Endothelial cell of umbilical vein (primary cell): ENCODE measurements at regions not wholly inside any gene's neighbourhood (a gene's known extent, or its start where the extent isn't known, plus 50 kb on each side); places are given as distances from the start of the nearest gene placed in this dataset.

Source experiments
- BruUV-seq: library from RNA; stranded (reverse); fragments of 400-500 nt; replicated peaks from 2 replicates; lab custom pipeline; 2021; lab: Mats Ljungman, UMichigan
- CTCF ChIA-PET: fragments of 300-600, 350-600 bp; sonication (Branson Sonifier 250); formaldehyde crosslinking; loops from one replicate; lab custom pipeline; 2021; ENCODE audit warnings: antibody characterized with exemption, inconsistent platforms; lab: Charles Lee
- POLR2A ChIA-PET: fragments of 300-600, 350-600 bp; sonication (Branson Sonifier 250); formaldehyde crosslinking; loops from one replicate; lab custom pipeline; 2021; ENCODE audit warnings: antibody characterized with exemption, inconsistent platforms; lab: Charles Lee
- DNase-seq: peaks from one replicate; pipeline ENCODE4 v3.0.0-alpha.2; 2011; ENCODE audit warnings: low read depth, low spot score
- FAIRE-seq: peaks from 2 replicates; lab custom pipeline; 2011; peaks lifted over from hg19 to GRCh38; lab: Jason Lieb, UNC
- H2AFZ ChIP-seq: 2 replicates; pipeline ENCODE4 v1.6.0; 2012; ENCODE audit warnings: low read depth, low read length, control low read depth, inconsistent platforms
- H3K27ac ChIP-seq: 2 replicates; pipeline ENCODE4 v1.5.1; 2011; ENCODE audit warnings: low read depth, mild to moderate bottlenecking, control low read depth, low read length, moderate library complexity; ENCODE audit not compliant: insufficient read depth
- H3K27me3 ChIP-seq, 2 experiments: 2 replicates each; pipeline versions ENCODE4 v1.6.0 to v1.6.1; 2011; ENCODE audit warnings: low read length in 2 of 2, mixed read lengths in 1 of 2; ENCODE audit not compliant: control insufficient read depth in 2 of 2, insufficient read depth in 2 of 2
- H3K36me3 ChIP-seq, 2 experiments: 2 replicates in 1 of 2; 3 replicates in 1 of 2; pipeline ENCODE4 v1.5.1; 2011; ENCODE audit warnings: low read length in 2 of 2, mild to moderate bottlenecking in 1 of 2, moderate library complexity in 1 of 2; ENCODE audit not compliant: control insufficient read depth in 2 of 2, insufficient read depth in 2 of 2; ENCODE audit errors: extremely low read depth in 1 of 2
- H3K4me1 ChIP-seq: 3 replicates; pipeline ENCODE4 v1.5.1; 2011; ENCODE audit warnings: mild to moderate bottlenecking, low read length; ENCODE audit not compliant: control insufficient read depth, insufficient read depth; ENCODE audit errors: extremely low read depth
- H3K4me2 ChIP-seq: 2 replicates; pipeline ENCODE4 v1.6.1; 2011; ENCODE audit warnings: low read length, control low read depth, mixed read lengths; ENCODE audit not compliant: insufficient read depth
- H3K4me3 ChIP-seq, 3 experiments: fragments of 200-600 bp in 1 of 3; sonication (generic), shearing (Covaris generic) in 1 of 3; replicated peaks in 1 of 3; 2 replicates each; pipeline ENCODE4 v1.5.1; 2011 to 2016; ENCODE audit warnings: control low read depth in 3 of 3, low read length in 3 of 3, mild to moderate bottlenecking in 2 of 3, inconsistent platforms in 1 of 3, low read depth in 1 of 3, moderate library complexity in 1 of 3; ENCODE audit not compliant: insufficient read depth in 1 of 3
- H3K79me2 ChIP-seq: 2 replicates; pipeline ENCODE4 v1.6.0; 2012; ENCODE audit warnings: low read length, inconsistent platforms; ENCODE audit not compliant: control insufficient read depth, insufficient read depth
- H3K9ac ChIP-seq: replicated peaks from 2 replicates; pipeline ENCODE3; 2011; ENCODE audit warnings: low read length, control low read depth; ENCODE audit not compliant: insufficient read depth; ENCODE audit errors: extremely low read depth
- H3K9me1 ChIP-seq: replicated peaks from 3 replicates; pipeline ENCODE4 v1.6.0; 2011; ENCODE audit warnings: mild to moderate bottlenecking, low read length; ENCODE audit not compliant: control insufficient read depth, insufficient read depth; ENCODE audit errors: extremely low read depth
- H3K9me3 ChIP-seq: replicated peaks from 2 replicates; pipeline ENCODE4 v1.5.1; 2012; ENCODE audit warnings: low read length, inconsistent platforms; ENCODE audit not compliant: control insufficient read depth, insufficient read depth
- H4K20me1 ChIP-seq: replicated peaks from 2 replicates; pipeline ENCODE3; 2011; ENCODE audit warnings: mild to moderate bottlenecking, low read length; ENCODE audit not compliant: control insufficient read depth, insufficient read depth; ENCODE audit errors: extremely low read depth
- CTCF ChIP-seq, 2 donors: IDR thresholded peaks; 1 replicate in 1 of 2; 2 replicates in 1 of 2; pipeline ENCODE4 v1.5.1; 2011; ENCODE audit warnings: low read length in 2 of 2, mild to moderate bottlenecking in 2 of 2, moderate library complexity in 2 of 2, control low read depth in 1 of 2, inconsistent platforms in 1 of 2, low read depth in 1 of 2; ENCODE audit not compliant: insufficient read depth in 1 of 2; ENCODE audit errors: extremely low read depth in 1 of 2
- EZH2 ChIP-seq: IDR thresholded peaks from 2 replicates; pipeline ENCODE4 v1.6.1; 2012; ENCODE audit warnings: borderline replicate concordance, low read depth, mild to moderate bottlenecking, moderate library complexity, low read length, inconsistent platforms; ENCODE audit not compliant: severe bottlenecking
- FOS ChIP-seq: IDR thresholded peaks from 2 replicates; pipeline ENCODE4 v1.6.1; 2011; ENCODE audit warnings: mild to moderate bottlenecking, low read length, moderate library complexity, borderline replicate concordance; ENCODE audit not compliant: insufficient read depth
- GATA2 ChIP-seq: IDR thresholded peaks from 2 replicates; pipeline ENCODE4 v1.7.0; 2011; ENCODE audit warnings: low read depth, mild to moderate bottlenecking, moderate library complexity, mixed read lengths, low read length; ENCODE audit not compliant: insufficient read length, insufficient read depth
- JUN ChIP-seq: IDR thresholded peaks from 2 replicates; pipeline ENCODE4 v1.6.1; 2011; ENCODE audit warnings: borderline replicate concordance, low read depth; ENCODE audit not compliant: insufficient read length, insufficient read depth
- MYC ChIP-seq: IDR thresholded peaks from one replicate; pipeline ENCODE4 v1.6.1; 2011; ENCODE audit warnings: mild to moderate bottlenecking, low read depth, low read length
- POLR2A ChIP-seq: IDR thresholded peaks from 2 replicates; pipeline ENCODE4 v1.6.1; 2012; ENCODE audit warnings: low read depth, mild to moderate bottlenecking, control low read depth, low read length
- POLR2AphosphoS5 ChIP-seq: IDR thresholded peaks from 2 replicates; pipeline ENCODE4 v1.6.1; 2012; ENCODE audit warnings: low read depth, mild to moderate bottlenecking, control low read depth, low read length, moderate library complexity; ENCODE audit not compliant: insufficient read depth
- dilution Hi-C: fragments of 300-500 bp; cut with MboI; formaldehyde crosslinking; loops from one replicate; pipeline ENCODE4 v1.15.0; 2019; ENCODE audit warnings: low sequenced_read_pairs; ENCODE audit not compliant: extremely low pct_ligation_motif_present
- intact Hi-C: fragments of 100-400 bp; cut with micrococcal nuclease; formaldehyde crosslinking; loops from one replicate; pipeline ENCODE4 v1.10.0; 2022
- TF ChIP-seq, protein P1 (sequence below): IDR thresholded peaks from 2 replicates; pipeline ENCODE4 v1.6.1; 2011; ENCODE audit not compliant: insufficient read depth, insufficient read length

DNA sequence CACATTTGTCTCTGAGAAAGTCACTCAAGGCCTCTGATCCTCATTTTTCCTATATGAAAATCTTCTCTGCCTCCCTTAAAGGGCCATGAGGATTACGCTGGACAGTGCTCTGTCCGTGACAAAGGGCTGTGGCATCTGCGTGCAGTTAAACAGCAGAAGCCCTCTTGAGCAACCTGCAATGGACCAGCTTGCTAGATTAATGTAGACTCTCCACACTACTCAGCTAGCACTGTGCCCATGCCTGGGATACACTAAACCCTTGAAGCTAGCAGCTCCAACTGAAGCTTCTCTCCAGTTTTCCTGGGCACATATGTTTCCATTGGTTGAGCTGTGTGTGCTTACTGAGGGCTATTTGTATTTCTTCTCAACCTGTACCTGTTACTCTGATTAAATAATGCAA lies 303.8 kb downstream of the RPLP1 start:
- Histone ChIP-seq H3K4me3 (no peak overlapping the region), H3K9me1 (no peaks in the 10 kb centered on the region), H3K27ac (no peak overlapping the region), H4K20me1 (no peaks in the 10 kb centered on the region), H2AFZ (no peak overlapping the region), H3K36me3 (no peaks in the 10 kb centered on the region), H3K79me2 (no peaks in the 10 kb centered on the region), H3K9ac (no peak overlapping the region), H3K4me1 (peaks cover 32% of the 10 kb centered on the region), H3K4me2 (no peak overlapping the region), H3K9me3 (no peaks in the 10 kb centered on the region), H3K27me3 (no peaks in the 10 kb centered on the region)
- BruUV-seq, result no TSS peak
- intact Hi-C loops, result loop anchor here (10.0 kb wide), 1 partner anchor 718 kb away; no protein-coding TSS in a partner anchor
- dilution Hi-C loops, result no loop called here
- POLR2A ChIA-PET, result no interaction called here
- FAIRE-seq, result no peak
- CTCF ChIA-PET, result interaction anchor here (0.8 to 1.4 kb wide), 2 partner anchors 11 to 711 kb away, joined by 3 to 4 read pairs; no protein-coding TSS in a partner anchor
- DNase-seq, result no peak
- TF ChIP-seq FOS (no peak), POLR2AphosphoS5 (no peak), EZH2 (no peak), GATA2 (no peak), POLR2A (no peak), CTCF (IDR thresholded peaks at IDR 0.05; ENCODE audit: extremely low read depth in 1 of 2, insufficient read depth in 1 of 2, low read depth in 1 of 2, low read length in 2 of 2) (no peak), JUN (no peak), MYC (no peak)
- TF ChIP-seq, protein P1, sequence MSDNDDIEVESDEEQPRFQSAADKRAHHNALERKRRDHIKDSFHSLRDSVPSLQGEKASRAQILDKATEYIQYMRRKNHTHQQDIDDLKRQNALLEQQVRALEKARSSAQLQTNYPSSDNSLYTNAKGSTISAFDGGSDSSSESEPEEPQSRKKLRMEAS, result no peak
